Neural progenitor cell (in vitro differentiated cells): ENCODE measurements at regions not wholly inside any gene's neighbourhood (a gene's known extent, or its start where the extent isn't known, plus 50 kb on each side); places are given as distances from the start of the nearest gene placed in this dataset.

Experiments used
- CTCF ChIP-seq: fragments of 200-600 bp; sonication (generic); IDR thresholded peaks from 2 replicates; pipeline ENCODE4 v1.5.1; 2017; ENCODE audit warnings: antibody characterized with exemption, mild to moderate bottlenecking
- EZH2 ChIP-seq: fragments of 200-600 bp; sonication (generic); IDR thresholded peaks from 2 replicates; pipeline ENCODE4 v1.6.1; 2017; ENCODE audit warnings: antibody characterized with exemption, mild to moderate bottlenecking, moderate library complexity
- EZH2phosphoT487 ChIP-seq: fragments of 200-600 bp; sonication (generic); IDR thresholded peaks from 2 replicates; pipeline ENCODE4 v1.6.1; 2017; ENCODE audit warnings: antibody characterized with exemption

- no peak for TF ChIP-seq CTCF
- no peak for TF ChIP-seq EZH2
- TF ChIP-seq EZH2phosphoT487 = no peak
These were observed 467.5 kb upstream of the PPP2R3A start for GRCh38 chr3:135497979-135498378.
